G401 (cell line): ENCODE measurements at regions not wholly inside any gene's neighbourhood (a gene's known extent, or its start where the extent isn't known, plus 50 kb on each side); places are given as distances from the start of the nearest gene placed in this dataset.
"Not testable (repeated sequence)": the region's sequence is repeated elsewhere in the genome, so short reads cannot be mapped to it uniquely, and the experiment has no call there.

Source experiments
- DNase-seq: peaks from one replicate; pipeline ENCODE4 v3.0.0-alpha.2; 2015; ENCODE audit warnings: low spot score
- in situ Hi-C: cut with HindIII; loops from 2 replicates; pipeline ENCODE4 v1.10.0; 2016; ENCODE audit warnings: low sequenced_read_pairs, mixed read lengths

DNA sequence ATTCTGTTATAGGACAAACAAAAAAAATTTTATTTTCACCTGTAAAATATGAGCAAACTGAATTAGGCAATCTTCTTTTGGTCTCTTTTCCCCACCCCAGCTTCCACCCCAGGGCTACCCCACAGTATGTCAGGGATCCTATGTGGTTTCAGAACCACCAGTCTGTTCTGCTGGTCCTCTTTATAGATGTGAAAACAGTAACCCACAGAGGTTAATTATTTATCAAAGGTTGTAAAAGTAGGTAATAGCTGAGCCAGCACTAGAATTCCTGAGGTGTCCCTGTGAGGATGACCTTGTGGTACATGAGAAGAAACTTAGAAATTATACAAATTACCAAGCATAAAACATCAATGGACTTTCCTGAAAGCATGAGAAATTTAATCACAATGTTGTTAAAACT lies 428.7 kb downstream of the CNTNAP4 start:
- in situ Hi-C loops, result no loop called here
- DNase-seq, result no peak

- in situ Hi-C loops, result no loop called here
- no peak for DNase-seq
These were observed 436.0 kb downstream of the CNTNAP4 start for GRCh38 chr16:76713191-76713590.

GRCh38 chr16:76716251-76716650 lies 439.1 kb downstream of the CNTNAP4 start:
- in situ Hi-C loops, result not testable (repeated sequence)

GRCh38 chr16:76724181-76724580 lies 447.0 kb downstream of the CNTNAP4 start:
- in situ Hi-C loops, result no loop called here
- DNase-seq, result no peak

More at GRCh38 chr16:76716251-76716650, 439.1 kb downstream of the CNTNAP4 start:
- not testable (repeated sequence) for DNase-seq

- in situ Hi-C loops, result no loop called here
- no peak for DNase-seq
These were observed 452.3 kb downstream of the CNTNAP4 start for GRCh38 chr16:76729525-76729924.

DNA sequence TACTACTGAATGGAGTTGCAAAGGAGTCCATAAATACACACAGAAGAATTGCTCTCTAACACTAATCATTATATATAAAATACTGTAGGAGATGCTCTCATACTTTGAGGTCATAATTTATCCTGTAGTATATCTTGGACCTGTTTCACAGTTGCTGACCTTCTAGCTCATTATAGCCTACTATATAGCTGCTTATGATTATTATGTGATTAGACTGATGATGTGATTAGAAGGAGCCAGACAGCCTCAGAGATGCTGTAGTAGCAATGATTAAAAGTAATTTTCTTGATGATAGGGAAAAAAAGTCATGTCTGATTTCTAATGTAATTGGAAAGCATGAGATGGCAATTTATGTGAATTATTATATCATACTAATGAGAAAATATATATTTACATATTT lies 455.7 kb downstream of the CNTNAP4 start:
- DNase-seq, result no peak
- in situ Hi-C loops, result no loop called here

DNA sequence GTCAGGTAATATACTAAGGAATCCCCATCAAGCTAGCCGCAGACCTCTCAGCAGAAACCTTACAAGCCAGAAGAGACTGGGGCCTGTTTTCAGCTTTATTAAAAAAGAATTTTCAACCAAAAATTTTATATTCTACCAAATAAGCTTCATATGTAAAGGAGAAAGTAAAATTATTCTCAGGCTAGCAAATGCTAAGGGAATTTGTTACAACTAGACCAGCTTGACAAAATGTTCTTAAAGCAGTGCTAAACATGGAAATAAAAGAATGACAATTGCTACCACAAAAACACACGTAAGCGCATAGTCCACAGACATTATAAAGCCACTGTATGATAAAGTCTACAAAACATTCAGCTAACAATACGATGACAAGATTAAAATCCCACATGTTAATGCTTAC lies 449.4 kb upstream of the MON1B start:
- no peak for DNase-seq
- in situ Hi-C loops, result no loop called here

DNA sequence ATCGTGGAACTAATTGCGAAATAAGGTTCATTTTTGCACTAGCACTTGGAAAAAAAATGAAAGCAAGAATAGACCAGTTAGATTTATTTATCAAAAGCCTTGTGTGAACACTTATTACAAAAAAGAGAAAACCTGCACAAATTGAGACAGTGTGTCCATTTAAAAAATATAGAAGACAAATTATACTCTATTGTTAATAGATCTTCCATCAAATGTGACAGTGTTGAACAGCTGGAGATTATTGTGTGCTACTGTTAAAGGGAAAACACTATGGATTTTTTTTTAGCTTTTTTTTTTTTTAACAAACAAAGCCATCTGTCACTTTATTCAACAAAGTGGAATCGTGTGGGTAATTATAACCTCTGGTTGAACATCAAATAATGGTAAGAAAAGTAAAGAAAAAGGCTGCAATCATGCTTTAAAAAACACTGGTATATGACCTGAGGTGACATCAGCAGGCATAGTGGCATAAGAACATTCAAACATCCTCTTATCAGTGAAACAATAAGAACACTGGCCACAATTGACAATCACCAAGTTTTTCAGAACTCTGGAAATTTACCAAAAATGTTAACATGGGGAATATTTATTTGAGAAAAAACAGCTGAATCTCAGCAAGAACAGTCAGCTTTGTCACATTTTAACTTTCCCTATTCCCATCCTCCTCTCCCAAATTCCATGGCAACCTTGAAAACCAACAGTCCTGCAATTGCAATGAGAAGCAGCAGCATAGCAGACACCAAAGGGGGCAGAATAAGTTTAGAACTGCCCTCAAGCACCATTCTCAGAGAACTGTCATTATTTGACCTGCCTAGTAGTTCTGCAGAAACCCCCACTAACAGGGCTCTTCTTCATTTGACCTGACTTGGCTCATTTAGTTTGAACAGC lies 442.3 kb upstream of the MON1B start:
- no peak for DNase-seq
- in situ Hi-C loops, result no loop called here

DNA sequence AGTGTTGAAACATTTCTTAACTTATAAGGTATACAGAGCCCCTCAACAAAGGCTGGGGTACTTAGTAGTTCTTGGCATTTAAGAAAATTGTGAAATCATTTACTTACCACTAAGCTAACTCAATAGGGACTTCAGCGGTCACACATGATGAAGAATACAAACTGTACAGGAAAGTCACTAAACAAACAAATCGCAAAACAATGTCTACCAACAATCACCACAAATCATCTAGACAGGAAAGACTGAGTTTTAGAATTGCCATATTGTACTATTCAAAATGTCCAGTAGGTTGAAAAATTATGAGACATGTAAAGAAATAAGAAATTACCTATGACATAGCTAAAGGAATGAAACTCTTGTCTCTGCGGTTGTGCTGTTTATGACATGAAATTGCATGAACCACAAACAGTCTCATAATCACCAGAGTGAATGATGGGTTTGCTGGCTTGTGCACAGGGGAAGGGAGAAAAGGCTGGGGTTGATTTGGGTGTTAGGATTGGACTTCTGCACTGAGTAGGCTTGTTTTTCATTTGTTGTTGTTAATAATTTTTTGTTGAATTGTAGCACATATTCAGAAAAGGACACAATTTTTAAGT lies 441.1 kb upstream of the MON1B start:
- DNase-seq, result no peak
- in situ Hi-C loops, result no loop called here

- DNase-seq, result no peak
- in situ Hi-C loops, result no loop called here
These were observed 435.5 kb upstream of the MON1B start for GRCh38 chr16:76755496-76755895.

- DNase-seq, result no peak
- in situ Hi-C loops, result no loop called here
These were observed 434.6 kb upstream of the MON1B start for GRCh38 chr16:76756423-76756822.

DNA sequence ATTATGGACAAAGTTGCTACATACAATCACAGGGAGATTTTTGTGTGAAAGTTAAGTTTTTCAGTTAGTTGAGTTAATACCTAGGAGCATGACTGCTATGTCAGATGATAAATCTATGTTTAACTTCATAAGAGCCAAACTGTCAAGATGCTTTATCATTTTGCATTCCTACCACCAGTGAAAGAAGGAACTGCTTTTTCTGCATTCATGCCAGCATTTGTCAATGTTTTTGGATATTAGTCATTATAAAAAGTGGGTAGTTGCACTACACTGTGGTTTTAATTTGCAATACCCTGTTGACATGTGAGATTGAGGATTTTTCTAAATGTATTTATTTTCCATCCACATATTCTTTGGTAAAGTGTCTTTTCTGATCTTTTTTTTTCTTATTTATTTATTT lies 434.0 kb upstream of the MON1B start:
- in situ Hi-C loops, result no loop called here
- DNase-seq, result no peak

- DNase-seq, result no peak
- in situ Hi-C loops, result no loop called here
These were observed 424.5 kb upstream of the MON1B start for GRCh38 chr16:76766538-76766937.

DNA sequence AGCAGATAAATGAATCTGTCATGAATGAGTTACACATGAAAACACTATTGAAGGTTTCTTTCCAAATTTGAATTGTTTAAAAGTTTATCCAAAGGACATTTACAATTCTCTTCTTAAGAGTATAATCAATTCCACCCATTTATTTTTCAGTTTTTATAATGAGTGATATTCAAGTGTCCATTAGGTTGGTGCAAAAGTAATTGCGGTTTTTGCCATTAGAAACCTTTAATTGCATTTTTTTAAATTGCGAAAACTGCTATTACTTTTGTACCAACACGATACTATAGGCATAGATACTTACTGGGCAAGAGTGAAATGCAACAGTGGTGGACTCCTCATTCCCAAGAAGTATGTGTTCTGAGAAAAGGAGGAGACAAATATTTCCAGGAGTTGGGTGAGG lies 422.7 kb upstream of the MON1B start:
- in situ Hi-C loops, result no loop called here
- no peak for DNase-seq

- no peak for DNase-seq
- in situ Hi-C loops, result no loop called here
These were observed 422.0 kb upstream of the MON1B start for GRCh38 chr16:76768948-76769347.

GRCh38 chr16:76771216-76771615 lies 419.8 kb upstream of the MON1B start:
- no peak for DNase-seq
- in situ Hi-C loops, result no loop called here

- in situ Hi-C loops, result no loop called here
- no peak for DNase-seq
These were observed 413.1 kb upstream of the MON1B start for GRCh38 chr16:76777721-76778465.

- no peak for DNase-seq
- in situ Hi-C loops, result no loop called here
These were observed 410.4 kb upstream of the MON1B start for GRCh38 chr16:76780556-76780955.

DNA sequence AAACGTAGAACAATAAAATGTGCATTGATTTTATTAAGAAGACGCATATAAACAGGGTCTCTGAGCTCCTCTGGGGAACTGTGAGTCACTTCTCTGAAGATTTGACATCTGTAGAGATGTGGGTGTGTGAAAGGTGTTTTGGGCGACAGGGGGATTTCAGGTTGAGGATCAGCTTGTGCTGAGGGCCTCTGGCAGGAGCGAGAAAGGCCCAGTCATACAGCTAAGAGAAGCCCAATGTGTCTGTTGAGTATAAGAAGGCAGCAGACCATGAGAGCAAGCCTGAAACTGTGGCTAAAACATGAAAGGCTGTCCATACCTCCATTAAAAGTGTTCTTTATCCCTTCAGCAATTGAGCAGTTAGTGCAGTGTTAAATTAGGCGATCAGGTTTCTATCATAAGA lies 406.5 kb upstream of the MON1B start:
- in situ Hi-C loops, result no loop called here

DNA sequence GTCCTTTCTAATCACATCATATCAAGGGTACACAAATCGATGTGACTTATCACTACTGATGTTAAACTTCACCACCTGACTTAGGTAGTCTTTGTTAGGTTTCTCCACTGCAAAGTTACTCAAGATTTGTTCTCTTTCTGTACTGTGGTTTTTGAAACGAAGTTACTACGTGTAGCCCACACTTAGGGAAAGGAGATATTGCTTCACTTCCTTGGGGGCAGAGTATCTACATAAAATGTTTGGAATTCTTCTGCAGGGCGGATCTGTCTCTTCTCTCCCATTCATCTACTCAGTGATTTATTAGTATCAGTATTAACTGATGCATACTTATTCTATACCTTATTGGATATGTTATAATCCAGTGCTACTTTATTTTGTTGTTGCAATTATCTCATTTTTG lies 403.6 kb upstream of the MON1B start:
- in situ Hi-C loops, result no loop called here
- no peak for DNase-seq

More for the DNA sequence above, 406.5 kb upstream of the MON1B start:
- DNase-seq, result no peak
